Glomerular visceral epithelial cell (primary cell): ENCODE measurements at regions not wholly inside any gene's neighbourhood (a gene's known extent, or its start where the extent isn't known, plus 50 kb on each side); places are given as distances from the start of the nearest gene placed in this dataset.
"Not testable (repeated sequence)": the region's sequence is repeated elsewhere in the genome, so short reads cannot be mapped to it uniquely, and the experiment has no call there.

Source experiments
- DNase-seq: peaks from one replicate; pipeline ENCODE4 v3.0.0-alpha.2; 2016; ENCODE audit errors: extremely low spot score

- peak; percentile 45 for DNase-seq
These were observed 318.8 kb downstream of the BCKDHB start for GRCh38 chr6:80425089-80425823.

- no peak for DNase-seq
These were observed 305.0 kb downstream of the BCKDHB start for GRCh38 chr6:80411486-80411885.

- not testable (repeated sequence) for DNase-seq
These were observed 301.5 kb downstream of the BCKDHB start for GRCh38 chr6:80407976-80408375.

GRCh38 chr6:80404889-80405288 is 298.4 kb downstream of the BCKDHB start:
- DNase-seq = no peak

- DNase-seq = no peak
These were observed 296.9 kb downstream of the BCKDHB start for GRCh38 chr6:80403365-80403764.

GRCh38 chr6:80402266-80402665 is 295.8 kb downstream of the BCKDHB start:
- DNase-seq = no peak
